Neural cell (in vitro differentiated cells): ENCODE measurements at regions not wholly inside any gene's neighbourhood (a gene's known extent, or its start where the extent isn't known, plus 50 kb on each side); places are given as distances from the start of the nearest gene placed in this dataset.

Experiments
- CTCF ChIP-seq: fragments of 450-650 bp; IDR thresholded peaks from 2 replicates; pipeline ENCODE4 v1.5.1; 2014; ENCODE audit warnings: antibody characterized with exemption, mild to moderate bottlenecking, moderate library complexity; ENCODE audit not compliant: poor library complexity, severe bottlenecking
- EP300 ChIP-seq: fragments of 450-650 bp; conservative IDR thresholded peaks from 2 replicates; pipeline ENCODE4 v1.6.1; 2014; ENCODE audit warnings: antibody characterized with exemption, mild to moderate bottlenecking, moderate library complexity; ENCODE audit not compliant: poor library complexity, severe bottlenecking
- EZH2 ChIP-seq: fragments of 200-600, 300-800 bp; shearing (Covaris generic), sonication (generic); IDR thresholded peaks from 2 replicates; pipeline ENCODE4 v1.6.1; 2014; ENCODE audit warnings: antibody characterized with exemption, low read length, borderline replicate concordance, mild to moderate bottlenecking; ENCODE audit not compliant: insufficient read depth, poor library complexity, severe bottlenecking
- MXI1 ChIP-seq: fragments of 450-650 bp; conservative IDR thresholded peaks from 2 replicates; pipeline ENCODE4 v1.6.1; 2014; ENCODE audit warnings: antibody characterized with exemption, mild to moderate bottlenecking; ENCODE audit not compliant: poor library complexity, severe bottlenecking
- POLR2AphosphoS5 ChIP-seq: IDR thresholded peaks from 2 replicates; pipeline ENCODE4 v1.6.1; 2012
- TAF1 ChIP-seq: IDR thresholded peaks from 2 replicates; pipeline ENCODE4 v1.6.1; 2012; ENCODE audit warnings: low read depth

GRCh38 chr7:18306696-18307095, 188.9 kb upstream of the HDAC9 start:
- TF ChIP-seq EP300 (no peak), CTCF (no peak), POLR2AphosphoS5 (no peak), EZH2 (no peak), TAF1 (no peak), MXI1 (no peak)
